Right ventricle myocardium inferior (tissue), 1 donor: ENCODE measurements at regions not wholly inside any gene's neighbourhood (a gene's known extent, or its start where the extent isn't known, plus 50 kb on each side); places are given as distances from the start of the nearest gene placed in this dataset.
"Not testable (repeated sequence)": the region's sequence is repeated elsewhere in the genome, so short reads cannot be mapped to it uniquely, and the experiment has no call there.

Experiments
- ATAC-seq: fragments of 200-7000 bp; cut with Tn5 transposase; one replicate; pipeline ENCODE4 v1.9.1; 2020; ENCODE audit warnings: mild to moderate bottlenecking, moderate library complexity
- DNase-seq: peaks from one replicate; pipeline ENCODE4 v3.0.0; 2021; ENCODE audit errors: missing footprints
- intact Hi-C: fragments of 100-400 bp; cut with DNase I; formaldehyde crosslinking; loops from one replicate; pipeline ENCODE4 v1.11.0; 2022
- donor health status: DM: no; HTN: yes; CAD: no; lungs with severe emphysema.

DNA sequence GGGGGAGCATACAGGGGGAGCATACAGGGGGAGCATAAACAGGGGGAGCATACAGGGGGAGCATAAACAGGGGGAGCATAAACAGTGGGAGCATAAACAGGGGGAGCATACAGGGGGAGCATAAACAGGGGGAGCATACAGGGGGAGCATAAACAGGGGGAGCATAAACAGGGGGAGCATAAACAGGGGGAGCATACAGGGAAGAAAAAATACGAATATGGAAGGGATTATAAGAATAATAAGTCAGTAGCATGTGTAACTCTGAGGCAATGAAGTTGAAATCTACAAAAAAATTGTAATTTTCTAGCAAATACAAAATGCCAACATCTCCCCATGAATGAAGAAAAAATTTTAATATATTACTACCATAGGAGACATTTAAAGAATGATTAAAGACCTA lies 101.3 kb upstream of the FOXQ1 start:
- ATAC-seq, DNase-seq, intact Hi-C loops: not testable (repeated sequence)

DNA sequence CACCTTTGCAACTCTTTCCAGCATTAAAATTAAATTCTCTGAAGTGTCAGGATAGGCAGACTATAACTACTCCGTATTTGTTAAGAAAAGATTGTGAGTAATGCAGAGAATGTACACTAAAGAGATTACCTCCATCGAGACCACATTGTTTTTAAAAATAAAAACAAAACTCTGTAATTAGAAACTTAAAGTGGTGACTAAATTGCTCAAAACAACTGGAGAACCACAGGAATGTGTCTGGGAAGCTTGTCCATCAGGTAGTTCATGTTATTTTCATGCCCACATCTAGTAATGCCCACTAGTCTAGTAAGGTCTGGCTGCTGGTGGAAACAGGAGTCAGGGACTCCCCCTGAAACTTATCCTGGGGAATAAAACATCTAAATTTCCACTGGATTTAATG lies 103.0 kb upstream of the FOXQ1 start:
- intact Hi-C loops, result no loop called here
- ATAC-seq (no peak), DNase-seq (no peak)

DNA sequence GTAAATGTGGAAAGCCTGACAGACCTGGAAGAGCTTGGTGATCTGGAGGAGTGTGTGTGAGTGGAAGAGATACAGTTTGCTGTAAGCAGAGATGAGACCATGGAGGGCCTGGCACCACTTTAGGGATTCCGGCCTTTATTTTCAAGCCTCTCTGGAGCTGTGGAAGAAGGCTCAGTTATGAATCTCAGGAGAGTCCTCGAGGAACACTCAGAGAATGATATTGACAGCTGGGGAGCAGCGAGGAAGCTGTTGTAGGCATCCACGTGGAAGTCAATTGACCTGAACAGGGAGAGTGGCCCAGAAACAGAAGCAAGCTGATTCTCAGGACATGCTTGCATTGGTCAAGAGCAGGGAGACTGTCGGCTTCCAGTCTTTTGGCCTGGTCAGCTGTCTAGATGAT lies 108.4 kb upstream of the FOXQ1 start:
- intact Hi-C loops, result no loop called here
- no peak for DNase-seq
- ATAC-seq, result no peak

DNA sequence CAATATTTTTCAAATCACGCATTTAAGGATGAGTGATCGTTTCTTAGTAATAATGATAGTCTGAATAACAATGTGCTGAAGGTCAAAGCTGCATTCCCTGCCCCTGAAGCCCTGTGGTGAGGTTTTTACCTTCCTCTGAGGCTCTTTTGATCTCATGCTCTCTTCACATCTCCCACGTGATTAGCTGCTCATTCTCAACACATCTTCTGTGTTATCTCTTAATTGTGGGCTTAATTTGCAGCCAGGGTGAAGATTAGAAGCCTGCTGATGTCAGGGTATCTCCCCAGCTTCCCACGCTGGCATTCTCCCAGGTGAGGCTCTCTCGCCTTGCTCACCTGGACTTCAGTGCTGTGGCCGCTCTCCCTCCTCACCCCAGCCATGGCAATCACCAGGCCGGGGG lies 109.7 kb upstream of the FOXQ1 start:
- intact Hi-C loops, result no loop called here
- ATAC-seq, result no peak
- no peak for DNase-seq

DNA sequence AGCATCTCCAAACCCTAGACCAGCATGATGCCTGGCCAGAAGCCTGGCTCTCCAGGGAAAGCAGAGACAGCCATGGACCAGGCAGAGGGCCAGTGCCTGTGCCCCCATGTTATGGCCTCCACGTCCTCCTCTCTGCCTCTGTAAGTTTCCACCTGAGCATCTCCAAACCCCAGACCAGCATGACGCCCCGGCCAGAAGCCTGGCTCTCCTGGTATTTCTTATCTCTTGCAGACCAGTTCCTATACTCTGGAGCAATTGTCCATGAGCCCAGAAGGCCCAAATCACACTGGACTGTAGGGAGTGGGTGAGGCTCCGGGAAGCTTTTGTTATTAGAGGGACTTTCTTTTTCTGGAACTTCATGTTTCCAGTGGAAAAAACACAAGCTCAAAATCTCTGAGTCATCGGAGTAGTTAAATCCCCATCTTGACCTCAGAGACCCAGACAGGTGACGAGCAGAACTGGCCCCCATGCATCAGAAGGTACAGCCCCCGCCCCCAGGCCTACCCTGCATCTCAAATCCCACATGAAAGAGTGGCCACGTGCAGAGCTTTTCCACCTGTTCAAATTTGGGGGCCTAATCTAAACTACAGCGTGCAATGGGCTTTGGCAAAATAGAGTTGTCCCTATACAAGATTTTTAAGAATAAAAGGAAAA lies 110.2 kb upstream of the FOXQ1 start:
- DNase-seq, result no peak
- intact Hi-C loops, result no loop called here
- ATAC-seq, result no peak

DNA sequence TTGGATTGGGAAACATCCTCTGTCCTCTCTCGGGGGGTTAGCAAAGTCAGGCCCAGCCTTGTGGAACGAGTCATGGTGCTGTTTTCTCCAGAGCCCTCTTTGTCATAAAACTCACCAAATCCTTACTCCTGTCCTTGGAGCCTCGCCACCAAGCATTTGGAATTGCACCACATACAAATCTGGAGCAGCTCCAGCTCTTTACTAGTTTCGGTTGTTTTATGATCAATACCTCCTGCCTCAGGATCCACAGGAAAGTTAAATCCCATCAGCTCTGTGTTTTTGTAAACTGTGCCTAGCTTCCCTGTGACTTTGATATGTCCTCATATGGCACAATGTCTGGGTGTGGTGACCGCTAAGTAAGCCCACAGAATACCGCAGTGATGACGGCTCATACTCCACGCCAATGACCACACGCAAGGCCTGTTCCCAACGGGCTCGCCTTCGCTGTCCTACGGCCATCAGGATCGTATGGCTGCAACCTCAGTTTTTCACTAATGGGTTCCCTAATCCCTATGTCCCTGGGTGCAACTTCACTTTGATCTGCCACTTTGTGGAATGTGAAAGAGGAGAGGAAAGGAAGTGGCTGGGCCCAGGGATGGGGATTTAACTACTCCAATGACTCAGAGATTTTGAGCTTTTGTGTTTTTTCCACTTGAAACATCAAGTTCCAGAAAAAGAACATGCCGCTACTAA lies 111.3 kb upstream of the FOXQ1 start:
- ATAC-seq (no peak), DNase-seq (no peak)
- intact Hi-C loops, result no loop called here

DNA sequence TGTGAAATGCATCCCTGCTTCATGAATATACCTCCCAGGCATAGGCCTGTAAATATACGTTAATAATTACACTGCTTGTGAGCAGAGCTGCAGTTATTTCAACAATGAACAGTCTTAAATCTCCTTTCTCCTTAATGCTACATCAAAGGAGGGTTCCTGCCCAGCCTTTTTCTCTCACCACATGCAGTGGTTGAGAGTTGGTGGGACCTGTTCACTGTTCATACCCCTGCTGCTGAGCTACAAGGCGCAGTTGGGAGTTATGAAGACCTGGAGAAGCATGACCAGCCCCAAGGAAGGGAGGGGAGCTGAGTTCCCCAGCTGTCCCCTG lies 111.9 kb upstream of the FOXQ1 start:
- intact Hi-C loops, result no loop called here
- ATAC-seq (no peak), DNase-seq (no peak)

DNA sequence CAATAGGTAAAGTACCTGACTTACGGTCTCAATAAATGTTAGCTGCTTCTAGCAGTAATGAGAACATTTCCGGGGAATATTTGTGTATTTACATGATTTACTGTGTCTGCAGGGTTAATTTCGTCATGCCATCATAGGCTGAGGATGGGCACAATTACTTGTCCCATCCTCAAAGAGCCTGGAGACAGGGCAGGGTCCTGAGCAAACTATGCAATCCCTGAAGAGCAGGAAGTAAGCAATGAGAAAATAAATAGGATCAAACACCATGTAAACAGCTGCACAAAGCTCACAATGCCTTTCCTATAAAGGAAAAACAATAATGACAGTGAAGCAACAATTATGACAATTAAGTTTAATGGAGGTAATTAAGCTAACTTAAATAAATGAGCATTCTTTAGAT lies 114.6 kb upstream of the FOXQ1 start:
- ATAC-seq (no peak), DNase-seq (no peak)
- intact Hi-C loops, result no loop called here

DNA sequence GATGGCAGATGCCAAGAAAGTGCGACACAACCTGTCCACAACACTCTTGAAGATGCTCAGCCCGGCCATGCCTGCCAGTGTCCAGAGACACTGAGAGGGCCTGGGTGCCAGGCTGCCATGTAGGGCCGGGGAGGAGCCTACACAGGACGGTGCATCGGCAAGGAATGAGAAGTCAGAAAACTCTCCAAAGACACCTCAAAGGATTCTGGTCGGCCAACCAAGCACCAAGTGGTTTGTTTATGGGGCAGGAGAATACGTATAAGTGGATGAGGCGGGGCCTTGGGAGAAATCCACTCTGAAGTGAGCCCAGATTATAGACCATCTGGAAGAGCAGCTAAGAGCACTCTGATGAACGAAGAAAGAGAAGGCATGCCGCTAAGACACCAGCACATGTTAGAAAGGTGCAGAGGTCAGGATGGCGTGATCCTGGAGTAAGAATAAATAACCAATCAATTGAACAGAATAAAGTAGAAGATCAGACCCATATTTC lies 120.7 kb upstream of the FOXQ1 start:
- intact Hi-C loops, result no loop called here
- no peak for ATAC-seq
- DNase-seq, result no peak

DNA sequence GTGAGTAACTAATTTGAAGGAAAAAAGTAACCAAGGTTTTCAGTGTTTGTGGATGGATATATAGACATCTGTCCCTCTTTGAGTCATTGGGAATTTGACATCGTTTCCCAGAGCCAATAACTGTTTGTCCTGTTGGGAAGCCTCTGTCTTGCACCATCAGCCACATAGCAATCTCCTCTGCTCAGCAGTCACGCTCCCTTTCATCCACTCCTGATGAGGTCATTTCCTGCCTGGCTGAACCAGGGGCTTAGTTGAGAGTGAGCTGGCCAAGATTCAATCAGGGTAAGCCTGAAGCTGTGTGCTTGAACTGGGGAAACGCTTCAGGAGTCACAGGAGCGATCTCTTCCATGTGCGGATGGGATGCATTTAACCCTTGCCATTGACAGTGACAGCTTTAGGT lies 121.5 kb upstream of the FOXQ1 start:
- intact Hi-C loops, result no loop called here
- ATAC-seq, result no peak
- DNase-seq, result no peak

DNA sequence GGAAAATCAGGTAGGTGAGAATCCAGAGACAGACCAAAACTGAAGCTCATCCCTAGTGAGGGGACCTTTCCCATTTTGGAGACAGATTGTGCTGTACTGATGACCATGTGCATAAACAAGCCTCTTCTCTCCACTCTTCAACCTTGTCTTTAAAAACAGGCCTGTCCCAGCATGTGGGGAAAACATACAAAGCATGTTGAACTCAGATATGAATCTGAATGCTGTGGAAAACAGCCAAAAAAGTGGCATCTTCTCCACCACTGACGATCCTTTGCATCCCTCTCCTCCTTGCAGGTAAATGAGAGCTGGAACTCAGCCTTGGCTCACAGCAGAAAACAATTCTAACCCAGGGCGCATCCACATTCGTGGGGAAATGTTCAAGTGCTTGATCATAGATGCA lies 123.7 kb upstream of the FOXQ1 start:
- ATAC-seq, result no peak
- intact Hi-C loops, result no loop called here
- DNase-seq, result no peak

DNA sequence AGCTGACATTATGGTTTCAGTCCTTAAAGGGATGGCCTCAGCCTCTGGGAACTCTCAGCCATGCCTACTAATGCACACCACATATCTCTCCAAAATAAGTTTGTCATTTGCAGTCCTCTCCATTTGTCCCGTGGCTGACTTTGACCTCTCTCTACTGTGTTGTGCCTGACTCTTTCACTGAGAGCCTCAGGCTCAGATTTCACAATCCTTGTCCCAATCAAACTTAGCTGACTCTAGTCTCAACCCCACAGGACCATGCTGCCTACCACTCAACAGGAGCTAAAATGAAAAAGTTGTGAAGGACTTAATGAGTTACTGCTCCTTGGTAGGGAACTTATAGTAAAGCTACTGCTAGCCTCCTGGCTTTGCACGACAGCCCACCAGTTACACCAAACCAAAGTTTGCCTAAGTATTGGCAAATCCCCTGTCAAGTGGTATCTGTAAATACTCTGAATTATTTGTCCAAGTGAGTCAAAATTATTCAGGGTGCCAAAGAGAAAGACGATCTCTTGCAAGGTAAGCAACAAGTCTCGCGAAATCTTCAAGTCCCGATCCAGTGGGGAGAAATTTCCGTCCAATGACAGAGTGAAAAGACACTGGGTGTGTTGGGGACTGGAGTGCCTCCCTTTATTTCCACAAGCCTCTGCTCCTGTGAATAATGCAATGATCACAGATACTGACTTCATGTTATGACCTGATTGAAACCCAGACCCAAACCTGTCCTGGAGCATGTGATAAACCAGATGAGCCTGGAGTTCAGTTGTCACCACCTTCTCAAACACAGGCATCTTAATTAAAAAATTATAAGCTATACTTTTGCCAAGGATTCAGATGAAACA lies 124.4 kb upstream of the FOXQ1 start:
- intact Hi-C loops, result no loop called here
- ATAC-seq (no peak), DNase-seq (no peak)

DNA sequence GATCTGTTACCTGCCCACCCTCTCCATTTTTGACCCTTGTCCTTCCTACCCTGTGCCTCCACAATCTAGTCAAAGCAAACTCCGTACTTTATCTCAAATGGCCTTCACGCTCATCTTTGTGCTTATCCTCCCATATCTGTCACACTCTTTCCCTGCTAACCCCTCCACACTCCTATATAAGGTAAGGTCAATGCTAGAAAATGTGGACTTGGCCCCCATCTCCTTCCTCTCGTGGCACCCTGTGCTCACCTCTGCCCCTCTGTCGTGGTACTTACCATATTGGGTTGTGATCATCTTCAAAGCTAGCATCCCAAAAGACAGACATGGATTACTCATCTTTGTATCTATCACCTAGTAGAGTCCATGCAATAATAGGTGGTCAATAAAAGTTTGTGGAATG lies 127.6 kb upstream of the FOXQ1 start:
- ATAC-seq (no peak), DNase-seq (no peak)
- intact Hi-C loops, result no loop called here

DNA sequence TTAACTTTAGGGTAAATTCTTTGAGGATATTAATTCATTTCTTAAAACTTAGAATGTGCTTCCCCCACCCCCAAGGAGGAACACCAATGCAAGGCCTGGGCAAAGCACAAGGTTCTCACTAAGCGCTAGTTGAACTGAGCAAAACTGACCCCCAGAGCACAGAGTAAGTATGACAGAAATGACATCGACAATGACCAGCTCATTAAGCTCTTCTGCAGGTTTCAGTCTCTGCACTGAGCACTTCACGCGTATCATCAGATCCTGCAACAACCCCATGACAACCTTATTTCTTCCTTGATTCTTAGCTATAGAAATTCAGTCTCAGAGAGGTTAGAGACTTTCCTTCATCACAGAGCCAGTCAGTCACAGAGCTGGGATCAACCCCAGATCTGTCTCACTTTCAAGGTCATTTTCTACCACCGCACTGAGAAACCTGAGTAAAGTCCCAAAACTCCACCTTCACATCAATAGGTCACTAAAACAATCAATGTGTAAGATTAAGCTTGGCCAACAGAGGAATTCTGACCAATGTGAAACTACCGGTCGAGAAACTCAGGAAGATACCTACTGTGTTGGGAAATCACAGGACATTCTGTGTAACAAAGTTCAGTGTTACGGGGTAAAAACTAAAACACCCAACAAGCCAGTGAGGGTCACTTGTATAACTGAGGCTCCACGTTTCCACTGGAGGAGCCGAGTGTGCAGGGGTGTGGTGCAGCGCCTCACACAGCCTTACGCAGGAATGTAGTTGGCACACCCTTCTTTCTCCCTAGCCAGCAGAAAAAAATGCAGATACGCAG lies 129.0 kb upstream of the FOXQ1 start:
- intact Hi-C loops, result no loop called here
- DNase-seq (no peak), ATAC-seq (no peak)

DNA sequence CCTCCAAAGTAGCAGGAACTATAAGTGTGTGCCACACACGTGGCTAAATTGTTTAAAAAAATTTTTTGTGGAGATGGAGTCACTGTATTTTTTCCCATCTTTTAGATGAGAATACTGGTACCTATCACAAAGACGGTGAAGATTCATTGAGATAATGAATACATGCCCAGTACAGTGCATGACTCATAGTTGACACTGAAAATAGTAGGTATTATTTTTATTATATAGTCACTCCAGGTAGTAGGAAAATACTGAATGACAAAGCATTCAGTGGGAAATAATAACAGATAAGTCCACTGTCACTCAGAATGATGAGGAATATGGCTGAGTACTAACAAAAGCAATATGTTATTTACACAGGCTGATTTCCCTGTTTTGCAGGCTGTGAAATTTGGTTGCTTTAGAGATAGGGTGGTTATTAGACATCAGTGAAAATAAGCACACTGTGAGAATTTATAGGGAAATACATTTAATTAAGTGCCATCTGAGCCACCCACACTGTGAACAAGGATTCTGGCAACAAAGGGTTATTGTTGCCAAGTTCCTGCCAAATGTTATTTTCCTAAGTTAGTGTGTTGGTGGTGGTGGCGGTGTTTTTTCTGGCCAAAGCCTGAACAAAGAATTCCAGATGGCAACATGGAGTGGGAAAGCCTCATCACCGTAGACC lies 129.8 kb upstream of the FOXQ1 start:
- DNase-seq (no peak), ATAC-seq (no peak)
- intact Hi-C loops, result no loop called here

DNA sequence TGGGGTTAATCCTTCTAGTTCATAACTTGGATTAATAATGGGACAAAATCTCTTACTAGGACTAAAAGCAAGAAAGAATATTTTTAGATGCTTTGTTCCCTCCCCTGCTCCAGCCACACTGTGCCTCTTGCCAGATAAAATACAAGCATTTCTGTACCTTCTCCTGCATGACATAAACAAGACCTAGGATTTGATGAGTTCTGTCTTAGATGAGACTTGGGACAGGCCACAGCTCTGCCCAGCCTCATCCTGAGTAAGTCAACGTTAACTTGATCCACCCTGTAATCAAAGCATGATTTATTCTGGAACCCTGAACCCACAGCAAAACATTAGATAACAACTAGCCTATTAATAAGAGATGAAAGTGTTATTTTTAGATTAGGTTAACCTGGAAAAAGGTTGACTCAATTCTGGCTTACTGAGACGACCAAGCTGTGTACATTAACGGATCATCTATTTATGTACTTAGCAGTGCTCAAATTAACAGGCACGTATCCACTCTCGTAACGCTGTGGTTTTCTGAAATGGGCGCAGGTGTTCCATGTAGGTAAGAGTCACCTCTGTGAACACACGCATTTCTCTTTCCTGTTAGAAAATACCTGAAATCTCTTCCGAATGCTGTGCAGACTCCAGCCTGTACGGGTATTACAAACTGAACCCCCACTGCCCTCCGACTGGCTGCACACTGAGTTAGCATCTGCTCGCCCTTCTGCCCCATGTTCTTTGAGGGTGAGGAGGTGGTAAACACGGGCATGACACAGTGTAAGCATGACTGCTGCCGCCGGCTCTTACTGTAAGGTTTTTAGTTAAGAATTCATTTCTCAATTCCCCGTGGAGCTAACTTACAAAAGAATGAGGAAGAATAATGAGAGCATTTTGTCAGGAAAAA lies 132.1 kb upstream of the FOXQ1 start:
- no peak for DNase-seq
- ATAC-seq, result no peak
- intact Hi-C loops, result no loop called here

DNA sequence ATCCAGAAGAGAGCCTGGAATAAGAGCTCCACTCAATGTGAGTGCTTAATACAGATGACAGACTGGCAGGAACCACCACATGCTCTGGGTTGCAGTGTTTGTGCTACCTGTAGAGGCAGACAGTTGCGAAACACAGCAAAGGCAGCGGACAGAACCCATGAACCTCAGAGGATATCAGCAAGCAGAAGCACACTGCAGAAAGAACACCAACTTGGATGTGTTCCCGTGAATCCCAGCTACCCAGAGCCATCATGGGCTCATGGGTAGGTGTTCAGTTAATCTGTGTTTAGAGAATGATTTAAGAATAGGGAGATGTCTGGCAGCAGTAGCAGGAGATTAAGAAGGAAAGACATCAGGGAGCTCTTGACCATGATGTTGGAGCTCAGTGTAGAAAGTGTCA lies 133.3 kb upstream of the FOXQ1 start:
- no peak for ATAC-seq
- intact Hi-C loops, result no loop called here

DNA sequence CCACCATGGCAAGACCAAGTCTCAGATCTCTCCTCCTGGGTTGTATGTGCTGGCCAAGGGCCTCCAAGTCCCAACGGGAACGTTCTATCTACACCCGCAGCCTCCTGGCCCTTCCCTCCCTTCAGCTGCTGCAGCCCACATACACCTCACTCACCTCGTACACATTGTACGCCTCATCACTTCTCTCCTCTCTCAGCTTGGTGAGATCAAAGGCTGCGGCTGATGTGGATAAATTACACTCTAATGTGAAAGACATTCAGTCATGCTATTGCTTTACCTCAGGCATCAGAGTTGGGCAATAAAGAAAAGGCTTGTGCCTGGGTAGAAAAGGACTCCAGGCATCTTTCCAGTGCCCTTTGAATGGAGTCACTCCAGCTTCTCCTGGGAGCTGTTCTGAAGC lies 135.3 kb upstream of the FOXQ1 start:
- no peak for ATAC-seq
- DNase-seq, result no peak
- intact Hi-C loops, result no loop called here

More for the DNA sequence above, 133.3 kb upstream of the FOXQ1 start:
- no peak for DNase-seq
